ENCODE measurements at regions not wholly inside any gene's neighbourhood (a gene's known extent, or its start where the extent isn't known, plus 50 kb on each side); places are given as distances from the start of the nearest gene placed in this dataset.

DNA sequence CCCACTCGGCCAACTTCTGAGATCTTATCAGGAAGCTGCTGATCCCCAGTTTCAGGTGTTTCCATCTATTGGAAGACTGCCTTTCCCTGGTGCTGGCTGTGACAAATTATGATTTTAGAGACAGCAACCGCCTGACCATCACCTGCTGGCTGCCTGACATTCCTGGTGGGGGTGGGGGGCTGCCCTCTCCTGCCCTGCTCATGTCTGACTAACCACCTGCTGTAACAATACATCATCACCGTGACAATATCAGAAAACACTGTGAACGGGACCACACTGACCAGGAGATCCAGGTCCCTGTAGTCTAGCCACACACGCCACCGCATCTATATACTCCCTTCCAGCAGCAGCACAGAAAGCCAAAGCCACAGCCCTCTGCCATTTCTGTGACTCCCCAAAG lies 537.5 kb downstream of the QKI start:
- Histone ChIP-seq H3K9ac (ENCODE audit: extremely low read depth, insufficient read length, low read length) (no peak overlapping the region), H3K4me1 (ENCODE audit: insufficient read depth, low read length) (peaks cover 2% of the 10 kb centered on the region; the same call in 1 of the 2 replicates), H2AFZ (ENCODE audit: low read length) (no peak overlapping the region), H3K79me2 (ENCODE audit: insufficient read depth, low read length) (no peaks in the 10 kb centered on the region), H3K23ac (ENCODE audit: insufficient read length, low read depth, low read length) (no peak overlapping the region), H3K9me3 (ENCODE audit: control insufficient read depth, low read depth, low read length) (no peaks in the 10 kb centered on the region), H4K5ac (ENCODE audit: insufficient read length, low read depth, low read length) (no peak overlapping the region), H3K56ac (ENCODE audit: insufficient read length, low read depth, low read length) (no peak overlapping the region), H3K14ac (ENCODE audit: insufficient read depth, low read length) (no peak overlapping the region), H3K79me1 (ENCODE audit: insufficient read depth, low read depth, low read length, poor library complexity, severe bottlenecking) (no peaks in the 10 kb centered on the region), H3K27me3 (ENCODE audit: insufficient read depth, low read length) (no peaks in the 10 kb centered on the region), H2BK20ac (ENCODE audit: low read depth, low read length, poor library complexity, severe bottlenecking) (no peak overlapping the region), H3K27ac (ENCODE audit: insufficient read length, low read depth, low read length) (no peak overlapping the region), H3T11ph (ENCODE audit: low read length) (no peak overlapping the region), H2BK15ac (ENCODE audit: low read depth, low read length) (no peak overlapping the region), H2AK5ac (ENCODE audit: insufficient read length, low read length) (no peak overlapping the region), H2BK12ac (ENCODE audit: insufficient read length, low read depth, low read length) (no peak overlapping the region), H4K20me1 (ENCODE audit: control insufficient read depth, insufficient read depth, insufficient read length) (no peaks in the 10 kb centered on the region), H2BK5ac (ENCODE audit: insufficient read length, low read length) (no peak overlapping the region), H3K4ac (ENCODE audit: low read depth, low read length) (no peak overlapping the region), H2BK120ac (ENCODE audit: low read depth, low read length, poor library complexity, severe bottlenecking) (no peak overlapping the region), H4K8ac (replicated peaks; ENCODE audit: insufficient read length, low read depth, low read length) (no peak overlapping the region), H3K18ac (ENCODE audit: insufficient read length, low read depth, low read length) (no peak overlapping the region), H3K4me2 (ENCODE audit: insufficient read depth, insufficient read length, low read length) (no peak overlapping the region), H3K23me2 (ENCODE audit: insufficient read length, low read depth, low read length, poor library complexity, severe bottlenecking) (no peaks in the 10 kb centered on the region), H4K91ac (ENCODE audit: insufficient read length, low read depth, low read length) (no peak overlapping the region)
- Mint-ChIP-seq H3K4me1 (peaks cover 34 to 46% of the 10 kb centered on the region in 2 experiments), H3K27ac (no peak overlapping the region; a peak in 1 of 7 replicates), H3K9me3 (peaks cover 0 to 2% of the 10 kb centered on the region in 2 experiments; a peak in 1 of 5 replicates), H3K4me3 (no peak overlapping the region), H3K36me3 (ENCODE audit: insufficient read depth in 1 of 3, low read depth in 3 of 3) (no peaks in the 10 kb centered on the region; a peak in 1 of 7 replicates), H3K27me3 (ENCODE audit: low read depth) (no peaks in the 10 kb centered on the region)
- no CpG with 5 or more reads among the region's 6 CpGs for WGBS (ENCODE audit: extremely low coverage, insufficient read length, low lambda C conversion rate)
- DNase-seq = no peak
- TF ChIP-seq, protein P1, sequence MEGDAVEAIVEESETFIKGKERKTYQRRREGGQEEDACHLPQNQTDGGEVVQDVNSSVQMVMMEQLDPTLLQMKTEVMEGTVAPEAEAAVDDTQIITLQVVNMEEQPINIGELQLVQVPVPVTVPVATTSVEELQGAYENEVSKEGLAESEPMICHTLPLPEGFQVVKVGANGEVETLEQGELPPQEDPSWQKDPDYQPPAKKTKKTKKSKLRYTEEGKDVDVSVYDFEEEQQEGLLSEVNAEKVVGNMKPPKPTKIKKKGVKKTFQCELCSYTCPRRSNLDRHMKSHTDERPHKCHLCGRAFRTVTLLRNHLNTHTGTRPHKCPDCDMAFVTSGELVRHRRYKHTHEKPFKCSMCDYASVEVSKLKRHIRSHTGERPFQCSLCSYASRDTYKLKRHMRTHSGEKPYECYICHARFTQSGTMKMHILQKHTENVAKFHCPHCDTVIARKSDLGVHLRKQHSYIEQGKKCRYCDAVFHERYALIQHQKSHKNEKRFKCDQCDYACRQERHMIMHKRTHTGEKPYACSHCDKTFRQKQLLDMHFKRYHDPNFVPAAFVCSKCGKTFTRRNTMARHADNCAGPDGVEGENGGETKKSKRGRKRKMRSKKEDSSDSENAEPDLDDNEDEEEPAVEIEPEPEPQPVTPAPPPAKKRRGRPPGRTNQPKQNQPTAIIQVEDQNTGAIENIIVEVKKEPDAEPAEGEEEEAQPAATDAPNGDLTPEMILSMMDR (conservative IDR thresholded peaks at IDR 0.05) = no peak

Data from H9 (cell line).